ENCODE measurements at regions not wholly inside any gene's neighbourhood (a gene's known extent, or its start where the extent isn't known, plus 50 kb on each side); places are given as distances from the start of the nearest gene placed in this dataset.

DNA sequence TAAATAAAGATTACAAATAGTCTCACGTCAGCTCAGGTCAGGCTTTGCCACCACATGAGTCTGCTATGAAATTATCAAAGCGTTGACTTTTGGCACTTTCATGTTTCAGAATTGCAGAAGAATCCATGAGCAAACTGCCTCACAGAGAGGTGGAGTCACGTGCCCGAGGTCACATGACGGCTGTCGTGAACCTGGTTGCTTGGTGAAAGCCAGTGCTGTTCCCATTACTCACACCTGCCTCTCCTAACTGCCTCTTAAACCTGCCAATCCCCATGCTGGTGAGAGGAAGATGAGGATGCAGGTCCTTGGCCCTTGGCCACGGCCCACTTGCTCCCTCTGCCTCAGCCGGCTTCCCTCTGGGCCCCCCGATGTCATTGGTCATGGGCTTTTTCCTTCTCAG, 272.7 kb downstream of the BCL11B start:
- Histone ChIP-seq H3K9me3 (ENCODE audit: control insufficient read depth in 4 of 4, insufficient read depth in 3 of 4, low read length in 3 of 4) (no peaks in the 10 kb centered on the region), H3K9ac (ENCODE audit: insufficient read depth in 1 of 2, low read length in 2 of 2) (no peak overlapping the region), H3K4me1 (ENCODE audit: control insufficient read depth in 5 of 5, insufficient read depth in 5 of 5, low read length in 5 of 5) (no peaks in the 10 kb centered on the region), H3K27me3 (ENCODE audit: control insufficient read depth in 3 of 3, insufficient read depth in 3 of 3, low read length in 2 of 3) (no peaks in the 10 kb centered on the region), H3K27ac (ENCODE audit: low read depth in 1 of 2, low read length in 1 of 2) (no peak overlapping the region), H3K36me3 (ENCODE audit: control insufficient read depth in 4 of 4, insufficient read depth in 4 of 4, low read length in 4 of 4) (no peaks in the 10 kb centered on the region), H3K4me3 (no peak overlapping the region)
- no peak for ATAC-seq (ENCODE audit: insufficient read depth, low FRiP score)
- 84 to 88% methylated on average over 9 of the region's 9 CpGs for WGBS, 2 donors
- TF ChIP-seq, protein P1, sequence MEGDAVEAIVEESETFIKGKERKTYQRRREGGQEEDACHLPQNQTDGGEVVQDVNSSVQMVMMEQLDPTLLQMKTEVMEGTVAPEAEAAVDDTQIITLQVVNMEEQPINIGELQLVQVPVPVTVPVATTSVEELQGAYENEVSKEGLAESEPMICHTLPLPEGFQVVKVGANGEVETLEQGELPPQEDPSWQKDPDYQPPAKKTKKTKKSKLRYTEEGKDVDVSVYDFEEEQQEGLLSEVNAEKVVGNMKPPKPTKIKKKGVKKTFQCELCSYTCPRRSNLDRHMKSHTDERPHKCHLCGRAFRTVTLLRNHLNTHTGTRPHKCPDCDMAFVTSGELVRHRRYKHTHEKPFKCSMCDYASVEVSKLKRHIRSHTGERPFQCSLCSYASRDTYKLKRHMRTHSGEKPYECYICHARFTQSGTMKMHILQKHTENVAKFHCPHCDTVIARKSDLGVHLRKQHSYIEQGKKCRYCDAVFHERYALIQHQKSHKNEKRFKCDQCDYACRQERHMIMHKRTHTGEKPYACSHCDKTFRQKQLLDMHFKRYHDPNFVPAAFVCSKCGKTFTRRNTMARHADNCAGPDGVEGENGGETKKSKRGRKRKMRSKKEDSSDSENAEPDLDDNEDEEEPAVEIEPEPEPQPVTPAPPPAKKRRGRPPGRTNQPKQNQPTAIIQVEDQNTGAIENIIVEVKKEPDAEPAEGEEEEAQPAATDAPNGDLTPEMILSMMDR (IDR thresholded peaks at IDR 0.05; ENCODE audit: control extremely low read depth, extremely low read depth) = no peak
- DNase-seq = no peak

DNA sequence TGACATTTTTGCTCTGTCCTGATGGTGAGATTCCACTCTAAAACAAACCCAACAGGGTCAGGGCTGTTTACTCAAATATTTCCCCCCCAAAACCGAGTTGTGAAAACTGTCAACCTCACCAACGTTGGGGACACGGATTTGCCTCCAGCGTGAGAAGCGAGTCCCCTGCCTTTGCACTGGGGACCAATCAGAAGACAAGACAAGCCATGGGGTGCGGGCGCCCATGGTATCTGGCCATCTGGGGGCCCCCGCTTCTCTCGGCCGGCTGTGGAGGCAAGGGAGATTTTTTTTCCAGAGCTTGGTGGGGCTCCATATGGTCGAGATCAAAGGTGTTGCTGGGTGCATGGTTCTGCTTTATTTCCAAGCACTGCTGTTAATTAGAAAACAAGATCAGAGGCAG, 272.1 kb downstream of the BCL11B start:
- Histone ChIP-seq H3K4me1 (ENCODE audit: control insufficient read depth in 5 of 5, insufficient read depth in 5 of 5, low read length in 5 of 5) (no peaks in the 10 kb centered on the region), H3K36me3 (ENCODE audit: control insufficient read depth in 4 of 4, insufficient read depth in 4 of 4, low read length in 4 of 4) (no peaks in the 10 kb centered on the region), H3K9me3 (ENCODE audit: control insufficient read depth in 4 of 4, insufficient read depth in 3 of 4, low read length in 3 of 4) (no peaks in the 10 kb centered on the region), H3K27ac (ENCODE audit: low read depth in 1 of 2, low read length in 1 of 2) (no peak overlapping the region), H3K4me3 (no peak overlapping the region), H3K27me3 (ENCODE audit: control insufficient read depth in 3 of 3, insufficient read depth in 3 of 3, low read length in 2 of 3) (no peaks in the 10 kb centered on the region), H3K9ac (ENCODE audit: insufficient read depth in 1 of 2, low read length in 2 of 2) (no peak overlapping the region)
- ATAC-seq (ENCODE audit: insufficient read depth, low FRiP score) = no peak
- TF ChIP-seq, protein P1 (IDR thresholded peaks at IDR 0.05; ENCODE audit: control extremely low read depth, extremely low read depth) = no peak
- WGBS, 2 donors = 85 to 87% methylated on average over 11 of the region's 11 CpGs
- no peak for DNase-seq

DNA sequence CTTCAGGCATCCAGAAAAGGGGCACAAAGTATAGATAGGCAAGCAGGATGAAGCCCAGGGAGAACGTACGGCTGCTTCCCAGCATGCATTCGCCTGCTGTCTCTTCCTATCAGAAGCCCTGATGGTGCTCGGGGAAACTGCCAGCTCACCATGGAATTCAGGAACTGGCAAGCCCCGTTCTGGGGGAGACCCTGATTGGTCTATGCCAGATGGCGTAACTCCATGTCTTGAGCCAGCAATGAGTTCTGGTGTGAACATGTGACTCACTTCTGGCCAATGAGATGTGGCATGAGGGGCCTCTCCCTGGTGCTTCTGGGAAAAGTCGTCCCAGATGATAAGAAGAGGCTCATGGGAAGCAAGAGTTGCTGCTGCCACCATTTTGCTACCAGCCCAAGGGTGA, 270.8 kb downstream of the BCL11B start:
- H3K27me3 ChIP-seq (ENCODE audit: control insufficient read depth in 3 of 3, insufficient read depth in 3 of 3, low read length in 2 of 3) = no peaks in the 10 kb centered on the region
- H3K4me1 ChIP-seq (ENCODE audit: control insufficient read depth in 5 of 5, insufficient read depth in 5 of 5, low read length in 5 of 5) = no peaks in the 10 kb centered on the region
- no peak overlapping the region for H3K4me3 ChIP-seq
- 84 to 85% methylated on average over 7 of the region's 7 CpGs for WGBS, 2 donors
- no peak for DNase-seq
- H3K9ac ChIP-seq (ENCODE audit: insufficient read depth in 1 of 2, low read length in 2 of 2) = no peak overlapping the region
- TF ChIP-seq, protein P1 (IDR thresholded peaks at IDR 0.05; ENCODE audit: control extremely low read depth, extremely low read depth) = no peak
- no peak overlapping the region for H3K27ac ChIP-seq (ENCODE audit: low read depth in 1 of 2, low read length in 1 of 2)
- ATAC-seq (ENCODE audit: insufficient read depth, low FRiP score) = no peak
- no peaks in the 10 kb centered on the region for H3K36me3 ChIP-seq (ENCODE audit: control insufficient read depth in 4 of 4, insufficient read depth in 4 of 4, low read length in 4 of 4)
- no peaks in the 10 kb centered on the region for H3K9me3 ChIP-seq (ENCODE audit: control insufficient read depth in 4 of 4, insufficient read depth in 3 of 4, low read length in 3 of 4)

DNA sequence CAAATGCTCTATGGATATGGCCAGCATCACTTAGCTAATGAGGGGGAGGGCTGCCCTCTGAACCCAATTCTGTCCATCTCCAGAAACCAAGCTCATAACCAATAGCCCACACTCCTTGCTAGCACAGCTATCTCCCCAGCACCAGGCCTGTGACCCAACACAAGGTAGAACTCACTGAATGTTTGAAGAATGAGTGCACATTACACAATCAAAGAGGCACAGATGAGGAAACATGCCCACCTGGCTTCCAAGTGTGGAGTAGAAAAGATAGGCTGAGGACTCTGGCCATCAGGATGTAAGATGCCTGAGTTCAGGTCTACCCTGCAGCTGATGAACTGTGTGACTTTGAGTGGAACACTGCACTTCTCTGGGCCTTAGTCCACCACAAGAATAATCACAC, 268.4 kb downstream of the BCL11B start:
- Histone ChIP-seq H3K36me3 (ENCODE audit: control insufficient read depth in 4 of 4, insufficient read depth in 4 of 4, low read length in 4 of 4) (no peaks in the 10 kb centered on the region), H3K4me3 (no peak overlapping the region), H3K9me3 (ENCODE audit: control insufficient read depth in 4 of 4, insufficient read depth in 3 of 4, low read length in 3 of 4) (peaks cover 0 to 4% (median under 1%) of the 10 kb centered on the region in 4 donors), H3K27me3 (ENCODE audit: control insufficient read depth in 3 of 3, insufficient read depth in 3 of 3, low read length in 2 of 3) (no peaks in the 10 kb centered on the region), H3K27ac (ENCODE audit: low read depth in 1 of 2, low read length in 1 of 2) (no peak overlapping the region), H3K4me1 (ENCODE audit: control insufficient read depth in 5 of 5, insufficient read depth in 5 of 5, low read length in 5 of 5) (no peaks in the 10 kb centered on the region), H3K9ac (ENCODE audit: insufficient read depth in 1 of 2, low read length in 2 of 2) (no peak overlapping the region)
- ATAC-seq (ENCODE audit: insufficient read depth, low FRiP score) (no peak), DNase-seq (no peak)
- TF ChIP-seq, protein P1 (IDR thresholded peaks at IDR 0.05; ENCODE audit: control extremely low read depth, extremely low read depth) = no peak

Data from lung (tissue), 11 donors.